Occipital lobe (tissue), 1 donor: ENCODE measurements at regions not wholly inside any gene's neighbourhood (a gene's known extent, or its start where the extent isn't known, plus 50 kb on each side); places are given as distances from the start of the nearest gene placed in this dataset.

Experiments used
- DNase-seq: peaks from one replicate; lab custom pipeline; 2025; lab: John Stamatoyannopoulos, UW

DNA sequence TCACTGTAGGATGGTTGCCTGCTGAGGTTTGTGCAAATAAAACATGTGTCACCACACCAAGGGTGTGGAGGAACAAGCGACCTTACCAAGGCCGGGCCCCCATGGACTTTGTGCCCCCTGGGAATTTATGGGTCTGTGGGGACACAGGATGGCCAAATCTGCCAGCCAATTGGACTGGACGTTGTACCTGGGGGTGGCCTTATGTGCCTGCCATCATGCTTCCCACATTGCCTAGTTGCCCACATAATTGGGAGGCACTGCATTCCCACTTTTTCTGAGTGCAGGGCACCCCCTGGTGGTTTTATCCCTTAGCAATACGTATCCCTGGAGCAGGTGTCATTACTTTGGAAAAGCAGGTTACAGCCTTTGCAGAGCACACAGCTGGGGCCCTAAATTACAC lies 92.6 kb upstream of the TMPO start:
- no peak for DNase-seq

DNA sequence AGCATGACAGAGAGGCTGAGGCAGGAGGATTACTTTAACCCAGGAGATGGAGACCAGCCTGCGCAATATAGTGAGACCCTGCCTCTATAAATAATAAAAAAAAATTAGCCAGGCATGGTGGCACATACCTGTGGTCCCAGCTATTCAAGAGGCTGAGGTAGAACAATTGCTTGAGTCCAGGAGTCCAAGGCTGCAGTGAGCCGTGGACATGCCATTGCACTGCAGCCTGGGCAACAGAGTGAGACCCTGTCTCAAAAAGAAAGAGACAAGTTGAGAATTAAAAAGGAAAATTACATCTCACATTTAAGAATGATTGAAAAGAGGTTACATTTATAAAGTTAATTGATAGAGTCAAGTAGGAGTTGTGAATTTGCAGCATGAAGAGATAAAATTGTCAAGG lies 91.4 kb upstream of the TMPO start:
- DNase-seq: no peak

DNA sequence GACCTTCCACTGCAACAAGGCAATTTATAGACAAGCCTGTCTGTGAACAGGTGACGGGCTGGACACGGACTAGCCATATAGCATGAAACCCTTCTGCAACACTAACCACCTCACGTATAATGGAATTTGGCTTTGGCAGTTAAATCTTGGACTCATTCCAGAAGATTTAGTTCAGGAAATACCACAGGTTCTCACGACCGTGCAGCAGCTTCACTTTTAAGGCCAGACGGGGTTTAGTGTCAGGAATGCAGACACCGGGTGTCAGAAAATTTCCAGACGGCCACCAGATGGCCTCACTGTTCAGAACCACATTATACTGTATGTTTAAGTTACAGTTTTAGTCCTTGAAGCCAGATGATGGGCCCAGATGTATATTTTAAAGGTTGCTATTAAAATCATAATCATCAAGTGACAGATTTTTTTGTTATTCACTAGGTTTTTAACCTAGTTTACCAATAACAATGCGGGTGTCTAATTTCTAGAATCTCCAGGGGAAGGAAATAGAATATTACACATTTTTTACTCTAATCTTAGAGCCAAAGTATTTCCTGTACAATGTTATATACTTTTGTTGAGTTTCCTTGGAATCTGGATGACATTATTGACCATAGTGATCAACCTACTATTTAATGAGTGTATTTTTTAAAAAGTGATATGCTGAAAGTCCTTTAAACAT lies 90.5 kb upstream of the TMPO start:
- peak; percentile 15 for DNase-seq

DNA sequence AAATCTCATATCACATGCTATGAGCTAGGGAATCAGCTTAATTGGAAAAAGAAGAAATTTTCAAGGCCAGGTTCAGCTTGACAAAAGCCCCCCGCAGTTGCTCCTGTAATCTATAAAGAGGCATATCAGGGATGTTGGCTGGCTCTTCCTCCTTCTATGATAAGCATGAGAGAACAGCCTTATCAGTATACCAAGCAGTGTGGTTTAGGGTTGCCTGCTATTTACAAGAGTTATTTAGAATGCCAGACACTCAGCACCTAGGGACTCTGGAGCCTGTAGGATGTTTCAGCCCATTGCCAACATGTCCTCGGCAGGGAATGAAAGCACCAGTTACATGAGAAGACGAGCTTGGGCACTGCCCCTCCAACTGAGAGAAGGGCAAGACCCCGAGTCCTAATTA lies 89.5 kb upstream of the TMPO start:
- DNase-seq: no peak

DNA sequence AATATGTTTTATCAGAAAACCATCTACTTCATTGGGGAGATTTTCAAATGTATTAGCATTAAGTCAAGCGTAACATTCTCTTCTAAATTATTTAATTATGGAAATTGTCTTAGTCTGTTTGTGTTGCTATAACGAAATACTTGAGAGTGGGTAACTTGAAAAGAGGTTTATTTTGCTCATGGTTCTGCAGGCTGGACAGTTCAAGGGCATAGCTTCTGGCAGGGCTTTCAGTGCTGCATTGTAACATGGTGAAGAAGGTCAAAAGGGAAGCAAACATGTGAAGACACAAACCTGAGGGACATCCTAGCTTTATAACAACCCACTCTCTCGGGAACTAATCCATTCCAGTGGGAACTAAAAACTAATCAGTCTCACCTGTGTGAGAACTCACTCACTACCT lies 84.3 kb upstream of the TMPO start:
- no peak for DNase-seq

DNA sequence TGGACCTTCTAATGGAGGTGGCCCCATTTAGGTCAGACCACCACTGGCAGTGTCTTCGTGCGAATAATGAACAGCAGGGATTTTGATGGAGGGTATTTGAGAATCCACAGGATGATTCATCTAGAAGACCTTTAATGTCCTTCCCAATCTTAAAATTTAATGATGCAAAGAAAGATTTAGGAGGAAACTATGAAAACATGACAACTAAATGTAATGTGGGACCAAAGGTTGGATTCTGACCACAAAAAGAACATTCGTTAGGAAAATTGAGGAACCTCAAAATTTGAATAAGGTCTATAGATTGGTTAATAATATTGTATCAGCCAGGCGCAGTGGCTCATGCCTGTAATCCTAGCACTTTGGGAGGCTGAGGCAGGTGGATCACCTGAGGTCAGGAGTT lies 78.2 kb upstream of the TMPO start:
- no peak for DNase-seq

DNA sequence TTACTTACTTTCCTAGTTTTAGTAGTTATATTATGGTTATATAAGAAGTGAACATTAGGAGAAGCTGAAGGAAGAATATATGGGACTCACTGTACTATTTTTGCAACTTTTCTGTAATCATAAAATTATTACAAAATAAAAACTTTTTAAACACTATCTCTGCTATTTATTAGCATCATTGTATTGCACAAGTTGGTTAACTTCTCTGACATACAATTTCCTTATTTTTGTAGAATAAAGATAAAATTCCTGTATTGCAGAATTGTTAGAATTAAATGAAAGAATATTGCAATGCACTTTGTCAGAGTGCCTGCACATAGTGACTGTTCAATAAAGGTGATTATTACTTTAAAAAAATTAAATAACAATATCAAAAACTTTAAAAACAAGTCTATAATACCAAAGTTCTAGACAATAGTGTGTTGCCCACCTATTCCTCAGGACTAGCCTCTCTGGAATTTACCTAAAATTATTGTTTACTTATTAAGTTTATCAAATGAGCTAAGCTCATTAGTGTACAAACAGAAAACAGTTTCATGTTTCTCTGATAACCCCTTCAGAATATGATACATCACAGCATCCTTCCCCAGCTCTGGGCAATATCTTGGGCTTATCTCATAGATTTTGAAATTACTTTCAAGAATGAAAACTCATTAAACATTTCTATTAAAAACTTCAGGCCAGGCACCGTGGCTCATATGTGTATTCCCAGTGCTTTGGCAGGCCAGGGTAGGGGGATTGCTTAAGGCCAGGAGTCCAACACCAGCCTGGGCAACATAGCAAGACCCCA lies 77.4 kb upstream of the TMPO start:
- no peak for DNase-seq

DNA sequence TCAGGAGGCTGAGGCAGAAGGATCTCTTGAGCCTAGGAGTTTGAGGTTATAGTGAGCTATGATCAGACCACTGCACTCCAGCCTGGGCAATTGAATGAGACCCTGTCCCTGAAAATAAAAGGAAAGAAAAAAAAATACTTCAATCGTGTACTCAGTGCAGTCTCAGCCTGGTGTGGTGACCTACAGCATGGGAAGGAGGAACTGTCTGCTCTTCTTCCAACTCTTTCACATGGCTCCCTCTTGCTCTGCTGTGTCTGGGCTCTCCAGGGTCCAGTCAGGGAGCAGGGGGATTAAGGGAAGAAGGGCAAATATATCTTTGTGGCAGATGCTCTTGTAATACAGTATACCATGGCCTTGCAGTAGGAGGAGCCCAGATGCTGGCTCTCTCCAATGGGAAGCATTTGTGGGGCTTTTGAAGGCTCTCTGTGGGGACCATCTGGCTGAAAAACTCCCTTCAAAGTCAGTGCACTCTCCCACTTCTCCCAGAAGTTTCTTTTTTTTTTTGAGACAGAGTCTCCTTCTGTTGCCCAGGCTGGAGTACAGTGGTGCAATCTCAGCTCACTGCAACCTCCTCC lies 76.6 kb upstream of the TMPO start:
- no peak for DNase-seq

DNA sequence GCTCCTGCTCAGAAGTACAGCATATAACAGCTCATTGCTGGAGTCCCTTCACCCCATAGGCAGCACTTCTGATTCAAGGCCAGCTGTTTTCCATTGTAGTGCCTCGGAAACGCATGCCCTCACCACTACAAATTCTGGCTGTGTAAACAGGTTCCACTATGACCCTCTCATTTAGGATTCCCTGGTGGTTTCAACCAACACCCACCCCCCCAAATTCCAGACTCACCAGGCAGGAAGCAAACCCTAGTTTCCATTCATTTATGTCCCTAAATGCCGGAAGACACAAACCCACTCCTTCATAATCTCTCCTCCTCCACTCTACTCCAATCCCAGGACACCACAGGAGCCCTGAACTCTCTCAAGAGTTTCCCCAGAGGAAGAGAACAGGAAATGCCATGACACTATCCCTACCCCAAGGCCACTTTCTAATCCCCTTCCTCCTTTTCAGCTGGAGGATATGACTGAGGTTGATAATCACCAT lies 75.9 kb upstream of the TMPO start:
- no peak for DNase-seq

DNA sequence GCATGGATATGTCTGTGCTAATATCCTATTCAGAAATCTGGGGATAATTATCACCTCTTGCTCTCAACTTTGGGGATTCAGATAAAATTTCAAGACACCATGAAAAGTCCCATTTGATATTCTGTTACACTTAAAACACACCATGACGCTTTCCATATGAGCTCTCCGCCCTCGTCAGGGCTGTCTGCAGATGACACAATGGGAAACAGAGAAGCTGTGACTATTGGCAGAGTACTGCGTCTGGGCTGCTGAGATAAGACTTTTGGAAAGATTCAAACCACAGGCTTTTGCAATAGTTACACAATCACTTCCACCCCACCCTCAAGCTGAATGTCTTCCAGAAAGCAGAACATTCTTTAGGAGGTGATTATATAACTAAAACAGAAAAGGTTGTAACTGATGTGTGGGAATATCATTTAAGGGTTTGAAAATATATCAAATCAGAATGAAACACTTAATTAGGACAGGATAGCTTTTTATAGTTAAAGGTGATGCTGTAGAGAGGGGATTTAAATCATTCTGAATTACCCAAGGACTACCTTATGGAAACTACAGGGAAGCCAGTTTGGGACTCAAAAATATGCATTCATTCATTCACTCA lies 75.3 kb upstream of the TMPO start:
- DNase-seq: peak; percentile 39

DNA sequence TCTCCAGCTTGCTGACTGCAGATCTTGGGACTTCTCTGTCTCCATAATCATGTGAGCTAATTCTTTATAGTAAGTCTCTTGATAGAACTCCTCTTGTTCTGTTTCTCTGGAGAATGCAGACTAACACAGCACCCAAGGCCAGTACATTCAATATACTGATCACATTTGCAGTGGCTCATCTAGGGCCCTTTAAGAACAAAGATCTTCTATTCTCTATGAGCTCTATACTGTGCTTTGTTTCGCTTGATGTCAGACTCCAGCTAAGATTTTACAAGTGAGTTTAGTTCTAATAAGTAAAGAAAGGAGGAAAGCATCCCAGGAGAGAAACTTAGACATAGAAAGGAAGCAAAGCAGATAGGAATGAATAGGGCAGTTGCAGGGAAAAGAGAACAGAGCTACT lies 69.3 kb upstream of the TMPO start:
- DNase-seq: no peak

DNA sequence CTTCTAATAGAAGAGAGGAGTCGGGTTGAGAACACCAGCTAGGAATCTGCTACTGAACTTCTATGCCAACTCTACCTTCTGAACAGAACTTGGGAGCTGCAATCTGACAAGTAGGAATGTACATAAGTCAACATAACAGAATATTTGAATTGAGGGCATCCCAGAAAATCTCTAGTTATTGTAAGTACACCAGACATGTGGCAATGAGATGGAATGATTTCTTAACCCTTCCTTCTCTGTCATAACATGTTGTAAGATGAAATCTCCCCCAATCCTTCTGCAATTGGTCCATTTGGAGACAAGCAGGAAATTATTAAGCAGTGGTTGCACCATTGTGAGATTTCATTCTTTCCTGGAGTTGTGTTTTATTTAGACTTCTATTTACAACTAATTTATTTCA lies 68.7 kb upstream of the TMPO start:
- DNase-seq: no peak

DNA sequence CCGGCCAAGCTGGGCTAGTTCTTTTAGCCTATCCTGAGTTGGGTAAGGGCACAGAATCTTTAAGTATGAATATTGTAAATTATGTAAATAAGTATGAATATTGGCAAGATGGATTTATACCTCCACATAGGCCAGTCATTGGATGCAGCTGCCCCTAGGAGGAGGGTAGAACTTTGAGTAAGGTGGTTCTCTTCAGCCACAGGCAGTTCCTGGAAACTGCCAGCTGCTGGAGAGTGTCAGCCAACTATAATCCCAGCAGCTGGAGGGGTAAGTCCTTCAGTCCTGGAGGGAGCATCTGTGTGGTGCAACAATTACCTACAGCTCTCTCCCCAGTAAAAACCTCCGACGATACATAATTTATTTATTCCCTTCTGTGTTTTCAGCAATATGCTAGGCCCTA lies 65.8 kb upstream of the TMPO start:
- no peak for DNase-seq

DNA sequence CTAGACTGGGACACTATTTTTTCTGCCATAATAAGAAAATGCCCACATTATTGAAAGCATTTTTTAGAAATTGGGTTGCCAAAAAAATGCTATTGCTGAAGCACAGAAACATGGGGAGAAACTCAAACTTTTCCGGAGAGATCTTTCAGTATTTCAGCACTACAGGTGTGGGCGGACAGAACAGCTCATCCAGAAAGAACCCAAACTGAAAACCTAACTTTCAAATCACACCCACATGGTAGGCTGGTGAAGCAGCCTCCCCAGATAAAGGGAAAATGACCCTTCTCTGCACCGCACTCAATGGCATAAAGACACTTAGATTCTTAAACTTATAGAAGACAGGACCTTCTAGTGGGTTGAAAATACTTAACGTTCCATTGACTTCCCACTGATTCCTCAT lies 62.3 kb upstream of the TMPO start:
- no peak for DNase-seq

DNA sequence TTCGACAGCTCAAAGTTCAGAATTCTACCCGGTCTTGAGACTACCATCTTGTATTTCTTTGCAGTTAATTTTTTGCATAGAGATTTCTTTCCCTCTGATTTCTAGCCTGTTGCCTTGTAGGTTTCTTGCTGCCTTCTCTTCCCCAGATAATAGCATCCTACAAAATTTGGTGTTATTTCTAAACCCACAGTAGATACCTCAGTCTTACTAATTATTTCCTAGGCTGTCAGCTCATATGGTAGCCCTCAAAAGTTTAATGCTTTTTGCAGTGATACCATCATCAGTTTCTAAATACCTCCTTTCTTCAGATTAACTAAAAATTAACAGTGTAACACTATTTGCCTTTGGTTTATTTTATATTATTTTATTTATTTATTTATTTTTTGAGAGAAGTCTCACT lies 61.9 kb upstream of the TMPO start:
- no peak for DNase-seq

DNA sequence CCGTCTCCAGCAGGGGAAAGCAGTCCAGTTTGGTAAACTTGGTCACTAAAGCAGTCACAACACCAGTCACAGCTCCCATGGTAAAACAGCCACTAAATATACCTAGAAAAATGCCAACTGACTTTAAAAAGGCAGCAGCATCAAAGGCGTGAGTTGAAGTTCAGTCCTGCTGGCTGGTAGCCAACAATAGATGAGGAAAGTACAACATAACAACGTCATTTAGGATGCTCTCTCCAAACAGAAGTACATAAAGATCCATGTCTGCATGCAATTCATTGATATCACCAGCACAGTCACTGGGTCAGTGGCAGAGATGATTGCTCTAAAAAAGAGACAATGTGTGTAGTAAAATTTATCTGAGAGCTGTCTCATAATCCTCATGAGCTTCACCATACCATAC lies 59.3 kb upstream of the TMPO start:
- DNase-seq: no peak

DNA sequence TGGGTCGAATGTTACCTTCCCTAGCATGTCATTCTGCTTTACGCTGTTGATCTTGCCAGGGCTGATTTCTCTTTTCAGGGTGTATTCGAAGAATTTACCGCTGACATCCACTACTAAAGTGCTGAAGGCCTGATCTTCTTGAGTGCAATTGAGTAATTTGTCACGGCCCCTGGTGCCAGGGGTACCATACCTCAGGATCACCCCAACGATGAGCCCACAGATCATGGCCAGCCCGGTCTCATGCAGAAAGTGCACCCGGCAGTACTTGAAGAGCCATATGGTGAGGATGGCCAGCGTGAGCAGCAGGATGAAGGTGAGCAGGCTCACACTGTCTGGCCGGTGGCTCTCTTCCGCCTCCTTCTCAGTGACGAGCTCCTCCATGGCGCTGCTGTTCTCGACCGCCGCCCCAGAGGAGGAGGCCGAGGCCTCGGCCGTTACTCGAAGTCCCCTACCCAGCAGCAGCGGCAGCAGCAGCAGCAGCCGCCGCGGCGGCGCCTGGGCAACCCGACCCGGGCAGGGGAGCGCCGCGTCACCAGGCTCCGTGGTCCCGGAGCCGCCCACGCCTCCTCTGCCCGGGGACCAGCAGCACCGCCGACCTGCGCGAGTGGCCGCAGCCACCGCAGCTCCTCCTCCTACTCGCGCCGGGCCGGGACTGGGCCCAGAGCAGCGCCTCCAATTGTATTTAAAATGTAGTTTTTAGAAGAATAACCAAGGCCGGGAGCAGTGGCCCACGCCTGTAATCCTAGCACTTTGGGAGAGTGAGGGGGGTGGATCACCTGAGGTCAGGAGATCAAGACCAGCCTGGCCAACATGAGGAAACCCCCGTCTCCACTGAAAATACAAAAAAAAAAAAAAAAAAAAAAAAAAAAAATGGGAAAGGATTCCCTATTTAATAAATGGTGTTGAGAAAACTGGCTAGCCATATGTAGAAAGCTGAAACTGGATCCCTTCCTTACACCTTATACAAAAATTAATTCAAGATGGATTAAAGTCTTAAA lies 58.5 kb upstream of the TMPO start:
- no peak for DNase-seq

DNA sequence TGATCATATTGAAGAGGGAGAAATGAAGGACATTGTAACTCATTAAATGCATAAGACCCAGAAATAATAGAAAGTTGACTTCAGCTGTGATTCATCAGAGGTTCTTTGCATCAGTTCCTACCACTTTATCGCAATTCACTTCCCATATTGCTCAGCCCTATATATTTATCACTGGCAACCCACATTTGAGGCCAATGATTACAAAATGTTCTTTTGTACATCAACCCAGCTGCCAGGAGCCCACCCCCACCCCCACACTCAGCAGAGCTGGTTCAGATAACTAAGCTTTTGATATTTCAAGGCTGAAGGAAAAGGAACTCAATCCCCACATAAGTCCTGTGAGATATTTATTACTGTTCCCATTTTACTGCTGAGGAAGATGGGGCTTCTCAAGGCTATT lies 51.2 kb upstream of the TMPO start:
- no peak for DNase-seq

DNA sequence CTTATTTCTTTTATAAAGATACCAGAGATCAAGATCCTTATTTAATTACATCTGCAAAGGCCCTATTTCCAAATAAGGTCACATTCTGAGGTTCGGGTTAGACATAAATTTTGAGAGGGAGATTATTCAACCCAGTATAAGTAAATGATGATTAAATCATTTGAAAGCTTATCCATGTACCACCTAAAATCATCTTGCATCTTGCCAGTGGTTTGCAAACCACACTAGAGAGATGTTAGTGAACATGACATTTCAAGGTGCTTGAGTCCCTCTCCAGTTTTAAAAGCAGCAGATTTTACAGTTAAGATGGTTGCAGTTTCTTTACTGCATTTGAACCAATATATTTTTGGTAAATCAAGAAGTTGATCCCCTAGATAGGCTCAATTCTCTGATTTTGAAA lies 49.9 kb upstream of the TMPO start:
- no peak for DNase-seq
